PC-9 (cell line): ENCODE measurements at regions not wholly inside any gene's neighbourhood (a gene's known extent, or its start where the extent isn't known, plus 50 kb on each side); places are given as distances from the start of the nearest gene placed in this dataset.

Experiments
- BruUV-seq: library from RNA; stranded (reverse); fragments of 400-500 nt; replicated peaks from 2 replicates; lab custom pipeline; 2021; lab: Mats Ljungman, UMichigan
- CTCF ChIA-PET: fragments of 300-600 bp; sonication (Branson Sonifier 250); formaldehyde crosslinking; loops from one replicate; lab custom pipeline; 2022; ENCODE audit warnings: antibody characterized with exemption; lab: Charles Lee
- POLR2A ChIA-PET: fragments of 300-600 bp; sonication (Branson Sonifier 250); formaldehyde crosslinking; loops from one replicate; lab custom pipeline; 2022; ENCODE audit warnings: antibody characterized with exemption; ENCODE audit not compliant: unreplicated experiment; lab: Charles Lee
- DNase-seq, 2 experiments: peaks; one replicate each; pipeline versions ENCODE4 v3.0.0 to v3.0.0-alpha.2; 2015 to 2022; ENCODE audit warnings: mixed read lengths in 1 of 2
- H2AFZ ChIP-seq: fragments of 200-600 bp; sonication (generic); 2 replicates; pipeline ENCODE4 v1.8.1; 2017; ENCODE audit warnings: antibody characterized with exemption
- H3F3A ChIP-seq: fragments of 200-600 bp; sonication (generic); 2 replicates; pipeline ENCODE4 v1.8.1; 2017; ENCODE audit warnings: antibody characterized with exemption, mild to moderate bottlenecking, low read depth; ENCODE audit not compliant: insufficient read depth
- H3K27ac ChIP-seq: fragments of 200-600 bp; sonication (generic); 2 replicates; pipeline ENCODE4 v1.6.1; 2016; ENCODE audit warnings: mixed run types
- H3K27me3 ChIP-seq: fragments of 200-600 bp; sonication (generic); 2 replicates; pipeline ENCODE4 v1.6.1; 2016; ENCODE audit warnings: low read depth, mixed run types; ENCODE audit not compliant: insufficient read depth
- H3K36me3 ChIP-seq: fragments of 200-600 bp; sonication (generic); 2 replicates; pipeline ENCODE4 v1.6.1; 2016; ENCODE audit warnings: low read depth, mixed run types
- H3K4me1 ChIP-seq: fragments of 200-600 bp; sonication (generic); replicated peaks from 2 replicates; pipeline ENCODE4 v1.6.1; 2016; ENCODE audit warnings: mixed run types; ENCODE audit not compliant: insufficient read depth
- H3K4me2 ChIP-seq: fragments of 200-600 bp; sonication (generic); 2 replicates; pipeline ENCODE4 v1.6.1; 2017; ENCODE audit warnings: mixed run types
- H3K4me3 ChIP-seq: fragments of 200-600 bp; sonication (generic); 2 replicates; pipeline ENCODE4 v1.6.1; 2016; ENCODE audit warnings: mixed run types
- H3K79me2 ChIP-seq: fragments of 200-600 bp; sonication (generic); 2 replicates; pipeline ENCODE4 v1.6.1; 2017; ENCODE audit warnings: low read depth, mixed run types
- H3K9me2 ChIP-seq: fragments of 200-600 bp; sonication (generic); 2 replicates; pipeline ENCODE4 v1.8.1; 2017; ENCODE audit warnings: mild to moderate bottlenecking; ENCODE audit not compliant: insufficient read depth
- H3K9me3 ChIP-seq: fragments of 200-600 bp; sonication (generic); 2 replicates; pipeline ENCODE4 v1.8.1; 2016; ENCODE audit warnings: low read depth; ENCODE audit not compliant: insufficient read depth
- H4K20me1 ChIP-seq: fragments of 200-600 bp; sonication (generic); 2 replicates; pipeline ENCODE4 v1.8.1; 2017; ENCODE audit not compliant: insufficient read depth
- CTCF ChIP-seq: fragments of 200-600 bp; sonication (generic); conservative IDR thresholded peaks from 2 replicates; pipeline ENCODE4 v1.6.1; 2017; ENCODE audit warnings: mixed run types, antibody characterized with exemption, mild to moderate bottlenecking, moderate library complexity
- EZH2 ChIP-seq: fragments of 200-600 bp; sonication (generic); IDR thresholded peaks from 2 replicates; pipeline ENCODE4 v1.8.0; 2017; ENCODE audit warnings: antibody characterized with exemption, low read depth
- intact Hi-C: fragments of 100-400 bp; cut with micrococcal nuclease; formaldehyde crosslinking; loops from one replicate; pipeline ENCODE4 v1.10.0; 2022; ENCODE audit not compliant: unreplicated experiment

GRCh38 chr13:65841156-65841555 is 1389.0 kb downstream of the PCDH9 start:
- ChIA-PET CTCF (no interaction called here), POLR2A (no interaction called here)
- DNase-seq: no peak
- intact Hi-C loops: no loop called here
- BruUV-seq: no TSS peak
- no peaks in the 10 kb centered on the region for H3K27me3 ChIP-seq
- H3K27ac ChIP-seq: no peak overlapping the region
- H3K79me2 ChIP-seq: no peaks in the 10 kb centered on the region
- no peak for TF ChIP-seq EZH2
- no peak for TF ChIP-seq CTCF
- H3K4me1 ChIP-seq: no peaks in the 10 kb centered on the region
- H3K36me3 ChIP-seq: no peaks in the 10 kb centered on the region
- no peak overlapping the region for H3K4me3 ChIP-seq
- H4K20me1 ChIP-seq: no peaks in the 10 kb centered on the region
- H3K9me3 ChIP-seq: no peaks in the 10 kb centered on the region
- no peaks in the 10 kb centered on the region for H3F3A ChIP-seq
- no peaks in the 10 kb centered on the region for H3K9me2 ChIP-seq
- no peak overlapping the region for H2AFZ ChIP-seq
- H3K4me2 ChIP-seq: no peak overlapping the region

- no peaks in the 10 kb centered on the region for H3F3A ChIP-seq
- no peak overlapping the region for H3K4me2 ChIP-seq
- H3K27me3 ChIP-seq: no peaks in the 10 kb centered on the region
- H3K9me2 ChIP-seq: no peaks in the 10 kb centered on the region
- no peaks in the 10 kb centered on the region for H3K36me3 ChIP-seq
- no peak for DNase-seq
- no peaks in the 10 kb centered on the region for H3K9me3 ChIP-seq
- no peak overlapping the region for H3K4me3 ChIP-seq
- ChIA-PET CTCF (no interaction called here), POLR2A (no interaction called here)
- intact Hi-C loops: no loop called here
- no peaks in the 10 kb centered on the region for H3K79me2 ChIP-seq
- BruUV-seq: no TSS peak
- no peak overlapping the region for H2AFZ ChIP-seq
- no peak overlapping the region for H3K27ac ChIP-seq
- TF ChIP-seq EZH2 (no peak), CTCF (no peak)
- H4K20me1 ChIP-seq: no peaks in the 10 kb centered on the region
- no peaks in the 10 kb centered on the region for H3K4me1 ChIP-seq
These were observed 1394.1 kb downstream of the PCDH9 start for GRCh38 chr13:65836066-65836465.

GRCh38 chr13:65834897-65835296 is 1395.2 kb downstream of the PCDH9 start:
- Histone ChIP-seq H2AFZ (no peak overlapping the region), H3K27me3 (no peaks in the 10 kb centered on the region), H3K27ac (no peak overlapping the region), H3K4me3 (no peak overlapping the region), H3K4me1 (no peaks in the 10 kb centered on the region), H4K20me1 (no peaks in the 10 kb centered on the region), H3K9me2 (no peaks in the 10 kb centered on the region), H3K36me3 (no peaks in the 10 kb centered on the region), H3K4me2 (no peak overlapping the region), H3K9me3 (no peaks in the 10 kb centered on the region), H3F3A (no peaks in the 10 kb centered on the region), H3K79me2 (no peaks in the 10 kb centered on the region)
- no TSS peak for BruUV-seq
- POLR2A ChIA-PET: no interaction called here
- no peak for DNase-seq
- intact Hi-C loops: no loop called here
- CTCF ChIA-PET: no interaction called here
- TF ChIP-seq EZH2 (no peak), CTCF (no peak)
